NCI-H2227 (cell line): ENCODE measurements at regions not wholly inside any gene's neighbourhood (a gene's known extent, or its start where the extent isn't known, plus 50 kb on each side); places are given as distances from the start of the nearest gene placed in this dataset.

Experiments used
- DNase-seq: peaks from one replicate; lab custom pipeline; 2025; ENCODE audit not compliant: unreplicated experiment; lab: John Stamatoyannopoulos, UW

DNA sequence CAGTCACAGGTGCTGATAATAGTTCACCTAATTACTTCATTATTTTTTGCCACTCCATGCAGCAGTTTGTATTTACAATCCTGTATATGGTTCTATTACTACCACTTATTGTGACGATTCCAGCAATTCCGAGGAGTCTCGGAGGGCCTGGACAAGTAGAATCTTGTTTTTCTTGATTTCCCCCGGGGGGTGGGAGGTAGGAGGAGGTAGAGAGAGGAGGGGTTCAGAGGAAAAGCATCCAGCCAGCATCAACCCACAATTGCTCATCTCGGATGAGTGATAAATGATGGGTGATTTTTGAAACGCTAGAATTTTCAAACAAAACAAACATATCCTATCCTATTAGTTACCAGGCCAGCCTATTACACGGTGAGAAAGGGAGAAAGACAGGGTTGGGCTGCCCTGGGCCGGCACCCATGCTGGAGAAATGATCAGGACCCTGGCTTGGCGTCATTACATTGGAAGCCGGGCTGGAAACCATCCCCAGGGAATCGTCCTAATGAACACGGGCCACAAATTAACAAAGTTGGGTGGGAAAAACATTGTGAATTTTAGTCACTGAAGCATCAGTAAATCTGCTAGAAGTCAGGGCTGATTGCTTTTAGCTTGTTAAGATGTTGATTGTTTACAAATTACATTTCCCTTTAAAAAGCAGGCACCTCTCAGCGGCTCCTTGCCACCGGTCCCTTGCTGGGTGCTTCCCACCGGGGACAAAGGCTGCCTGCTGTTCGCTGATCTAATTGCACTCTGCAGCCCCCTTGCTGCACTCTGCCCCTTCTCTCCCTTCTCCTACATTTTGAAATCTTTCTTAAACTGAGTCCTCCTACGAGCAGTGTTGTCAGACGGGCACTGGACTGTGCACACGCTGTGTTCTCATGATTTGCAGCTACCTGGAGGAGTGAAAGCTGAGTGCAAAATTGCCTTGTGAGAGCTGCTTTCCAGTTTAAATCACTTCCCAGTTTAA lies 95.5 kb downstream of the FAM204A start:
- no peak for DNase-seq

DNA sequence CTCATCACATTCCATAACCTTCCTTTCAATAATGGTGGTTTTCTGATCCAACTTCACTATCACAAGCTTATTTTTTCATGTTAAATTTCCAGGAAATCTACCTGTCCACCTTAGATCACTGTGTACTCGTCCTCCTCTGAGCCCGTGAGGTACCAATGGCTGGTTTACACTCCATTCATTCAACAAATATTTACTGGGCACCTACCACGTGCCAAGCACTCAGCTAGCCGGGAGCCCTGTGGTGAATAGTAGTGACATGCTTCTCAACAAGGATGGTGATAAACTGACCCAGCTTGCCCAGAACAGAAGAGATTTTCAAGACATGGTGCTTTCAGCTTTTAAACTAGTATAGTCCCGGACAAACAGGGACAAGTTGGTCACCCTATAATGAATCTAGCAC lies 98.2 kb downstream of the FAM204A start:
- DNase-seq, result no peak

DNA sequence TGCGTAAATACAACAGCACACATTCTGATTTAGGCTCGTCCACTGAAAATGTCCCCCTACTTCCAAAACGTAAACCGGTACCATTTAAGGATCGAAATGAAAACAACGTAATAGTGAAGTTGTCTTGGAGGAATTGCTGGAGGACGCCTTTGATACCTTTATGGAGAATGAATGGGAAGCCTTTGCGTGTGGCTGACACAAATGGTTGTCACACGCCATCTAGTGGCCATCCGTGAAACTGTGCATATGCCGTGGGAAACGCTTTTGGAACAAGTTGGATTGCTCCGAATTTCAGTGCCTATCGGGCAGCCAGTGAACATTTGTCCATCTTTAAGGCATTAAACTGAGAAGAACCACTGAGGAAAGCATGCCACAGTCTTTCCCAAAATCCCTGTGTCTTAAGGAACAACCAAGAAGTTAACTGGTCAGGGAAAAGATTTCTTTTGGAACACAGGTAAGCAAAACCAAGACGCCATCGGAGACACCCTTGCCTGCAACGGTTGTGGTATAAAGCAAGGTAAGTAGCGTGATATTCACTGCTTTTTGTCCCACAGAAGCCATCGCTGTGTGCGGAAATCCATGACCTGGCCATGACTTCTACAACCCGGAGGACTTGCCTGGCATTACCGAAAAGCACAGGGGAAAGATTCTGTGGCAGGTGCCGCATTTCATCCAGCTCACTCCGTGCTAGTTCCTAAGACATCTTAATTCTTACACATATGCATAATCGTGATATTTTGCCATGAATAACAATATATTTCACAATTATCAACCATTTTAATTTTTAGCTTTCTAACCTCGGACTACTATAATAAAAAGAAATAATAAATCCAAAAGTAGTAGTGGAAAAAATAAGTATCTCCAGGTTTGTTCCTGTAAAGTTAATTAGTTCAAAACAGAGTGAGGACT lies 100.6 kb downstream of the FAM204A start:
- peak; percentile 83 for DNase-seq

DNA sequence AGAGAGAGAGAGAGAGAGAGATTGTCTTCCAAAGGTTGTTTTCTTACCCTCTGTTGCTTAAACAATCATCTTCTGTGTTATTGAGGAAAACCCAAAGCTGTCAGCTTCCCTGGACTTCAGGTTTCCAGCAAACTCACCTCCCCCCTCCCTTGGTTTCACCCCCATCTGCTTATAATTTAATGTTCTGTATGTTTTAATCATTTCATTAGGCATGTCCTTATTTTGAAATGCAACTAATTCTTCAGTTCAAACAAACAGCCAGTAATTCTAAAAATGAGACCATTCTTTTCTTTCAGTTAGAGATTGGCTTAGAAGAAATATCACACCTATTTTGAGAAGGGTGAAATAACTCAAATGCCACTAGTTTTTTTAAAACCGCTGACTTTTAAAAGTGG lies 102.9 kb downstream of the FAM204A start:
- DNase-seq, result no peak

DNA sequence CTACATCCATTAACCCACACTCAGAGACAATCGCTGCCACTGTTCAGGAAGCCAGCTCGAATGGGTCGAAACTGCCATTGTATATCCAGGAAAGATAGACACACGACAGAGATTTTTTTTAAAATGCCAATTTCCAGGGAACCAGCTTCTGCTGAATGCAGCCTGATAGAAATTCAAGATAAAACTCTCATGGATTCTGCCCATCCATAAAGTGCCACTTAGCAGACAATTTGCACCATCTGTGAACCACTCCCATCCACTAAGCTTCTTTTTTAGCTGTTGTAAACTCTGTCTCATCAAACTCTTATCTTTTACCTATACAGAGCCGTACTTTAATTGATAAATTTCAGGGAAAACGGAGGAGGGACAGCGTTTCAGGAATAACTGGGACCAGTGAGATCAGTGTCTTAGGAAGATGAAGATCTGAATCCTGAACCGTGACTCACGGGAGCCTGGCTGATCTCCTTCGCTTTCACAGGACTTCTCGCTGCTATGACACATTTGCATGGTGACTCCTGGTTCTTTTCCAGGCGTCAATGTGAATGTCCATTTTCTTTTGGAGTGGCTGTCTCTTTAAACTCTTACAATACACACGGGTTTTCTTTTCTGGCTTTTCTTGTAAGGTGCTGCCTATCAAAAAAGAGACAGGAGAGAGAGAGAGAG lies 103.4 kb downstream of the FAM204A start:
- no peak for DNase-seq

DNA sequence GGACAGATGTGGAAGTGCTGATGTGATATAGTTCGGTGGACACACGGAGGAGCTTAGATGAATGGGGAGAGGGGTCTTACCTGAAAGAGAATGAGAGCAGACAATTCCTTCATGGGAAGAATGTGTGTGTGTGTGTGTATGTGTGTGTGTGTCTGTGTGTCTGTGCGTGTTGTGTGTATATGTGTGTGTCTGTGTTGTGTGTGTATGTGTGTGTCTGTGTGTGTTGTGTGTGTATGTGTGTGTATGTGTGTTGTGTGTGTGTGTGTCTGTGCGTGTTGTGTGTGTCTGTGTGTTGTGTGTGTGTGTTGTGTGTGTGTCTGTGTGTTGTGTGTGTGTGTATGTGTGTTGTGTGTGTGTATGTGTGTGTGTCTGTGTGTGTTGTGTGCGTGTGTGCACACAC lies 104.2 kb downstream of the FAM204A start:
- DNase-seq, result no peak

DNA sequence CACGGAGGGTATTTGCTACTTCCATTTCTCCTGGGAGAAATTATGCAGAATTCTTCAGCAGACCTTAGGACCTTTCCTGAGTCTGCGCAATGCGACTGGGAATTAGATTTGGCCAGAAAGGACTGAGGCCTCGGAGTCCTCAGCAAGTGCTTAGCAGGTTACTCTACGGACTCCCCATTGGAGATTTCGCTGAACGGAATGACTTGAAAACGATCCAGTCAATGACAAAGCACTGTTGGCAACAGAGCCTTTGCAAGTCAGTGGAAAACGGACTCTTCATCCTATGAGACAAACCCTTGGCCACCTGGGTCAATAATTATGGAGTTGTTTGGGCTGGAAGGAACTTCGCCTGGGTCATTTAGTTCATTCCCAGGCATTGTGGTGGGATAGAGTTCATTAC lies 107.4 kb downstream of the FAM204A start:
- no peak for DNase-seq

DNA sequence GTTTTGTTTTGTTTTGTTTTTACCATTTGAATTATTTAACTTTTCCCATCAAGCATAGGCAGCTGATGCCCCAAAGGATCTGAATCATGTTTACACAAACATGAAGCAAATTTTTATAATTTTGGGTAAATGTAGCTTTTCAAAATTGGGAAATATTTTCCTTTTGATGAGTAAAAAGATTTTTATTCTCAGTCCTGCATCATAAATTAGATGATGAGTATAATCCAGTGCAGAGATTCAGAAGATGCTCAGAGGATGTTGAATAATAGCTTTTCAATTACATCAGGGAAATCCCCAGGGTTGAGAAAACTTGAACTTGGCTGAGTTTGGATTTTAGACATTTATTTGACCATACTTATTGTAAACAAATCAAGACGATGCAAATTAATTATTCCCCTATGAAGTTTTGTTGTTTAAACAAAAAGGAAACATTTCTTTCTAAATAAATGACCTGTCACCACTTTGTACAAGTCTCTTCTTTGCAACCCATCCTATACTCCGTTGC lies 121.7 kb downstream of the FAM204A start:
- DNase-seq, result no peak

DNA sequence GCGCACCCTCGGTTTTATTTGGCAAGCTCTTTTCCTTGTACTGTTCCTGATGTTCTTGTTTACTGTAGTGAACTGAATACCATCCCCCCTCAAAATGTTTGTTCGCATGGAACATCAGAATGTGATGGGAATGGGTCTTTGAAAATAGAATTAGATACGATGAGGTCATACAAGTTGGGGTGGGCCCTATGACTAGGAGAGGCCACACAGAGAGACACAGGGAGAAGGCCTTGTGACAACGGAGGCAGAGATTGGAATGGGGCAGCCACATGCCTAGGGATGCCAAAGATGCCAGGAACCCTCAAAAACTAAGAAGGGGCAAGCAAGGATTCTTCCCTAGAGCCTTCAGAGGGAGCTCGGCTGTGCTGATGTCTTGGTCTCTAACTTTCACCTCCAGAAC lies 123.6 kb downstream of the FAM204A start:
- no peak for DNase-seq

DNA sequence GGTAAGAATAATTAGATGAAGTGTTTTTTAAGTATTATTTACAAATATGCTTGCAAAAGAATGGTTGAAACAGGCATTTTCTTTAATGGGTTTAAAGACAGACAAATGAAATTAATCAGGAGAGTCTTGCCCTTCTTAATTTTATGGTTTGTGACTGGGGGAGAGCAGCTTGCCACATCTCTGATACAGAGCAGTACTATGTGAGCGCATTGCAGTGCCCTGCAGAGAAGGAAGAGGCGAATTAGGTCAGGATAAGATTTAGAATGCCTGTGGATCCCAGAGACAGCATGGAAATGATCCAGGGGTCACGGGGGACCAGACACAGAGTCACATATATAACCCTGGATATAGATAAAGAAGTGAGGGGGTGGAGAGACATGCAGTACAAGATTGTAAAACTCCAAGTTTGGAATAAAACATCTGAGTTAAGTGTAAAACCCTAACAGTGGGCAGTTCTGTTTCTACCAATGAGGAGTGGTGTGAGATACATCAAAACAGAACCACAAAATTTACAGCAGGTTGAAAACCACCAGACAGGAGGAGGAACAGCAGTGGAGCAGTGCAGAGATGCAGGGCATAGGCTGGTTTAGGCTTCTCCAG lies 125.5 kb downstream of the FAM204A start:
- DNase-seq, result no peak

DNA sequence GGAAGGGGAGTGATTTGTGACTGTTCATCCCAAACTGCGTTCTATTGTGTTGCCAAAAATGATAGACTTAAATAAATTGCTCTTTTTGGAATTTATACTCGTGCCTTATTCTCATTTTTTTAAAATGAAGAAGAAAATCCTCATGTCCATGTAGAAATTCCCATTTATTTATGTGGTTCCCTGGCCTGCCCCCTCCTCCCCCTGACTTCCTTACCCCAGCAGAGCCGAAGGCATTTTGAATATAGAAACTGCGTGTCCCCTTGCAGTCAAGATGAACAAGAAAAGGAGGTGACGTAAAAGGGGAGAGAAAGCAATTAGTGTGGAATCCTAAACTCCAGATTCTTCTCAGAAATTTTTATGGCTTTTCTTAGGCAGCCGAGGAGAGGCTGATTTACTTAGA lies 126.1 kb downstream of the FAM204A start:
- no peak for DNase-seq

DNA sequence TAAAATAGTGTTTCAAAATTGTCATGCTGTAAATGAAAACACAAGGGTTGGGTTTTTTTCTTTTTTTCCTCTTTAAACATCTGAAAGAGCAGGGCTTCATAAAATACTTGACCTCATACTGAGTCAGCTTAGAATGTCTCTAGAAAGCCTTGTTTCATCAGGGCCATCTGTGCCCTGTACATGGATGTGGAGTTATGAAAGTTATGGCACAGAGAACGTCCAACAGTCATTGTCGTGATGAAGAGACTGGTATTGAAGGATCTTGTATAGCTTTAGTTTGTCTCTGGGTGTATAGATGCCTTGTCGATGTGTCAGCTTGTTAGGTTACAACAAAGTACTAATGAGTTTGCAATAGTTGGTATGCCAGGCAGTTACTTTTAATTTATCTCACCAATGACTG lies 127.3 kb downstream of the FAM204A start:
- DNase-seq, result no peak

DNA sequence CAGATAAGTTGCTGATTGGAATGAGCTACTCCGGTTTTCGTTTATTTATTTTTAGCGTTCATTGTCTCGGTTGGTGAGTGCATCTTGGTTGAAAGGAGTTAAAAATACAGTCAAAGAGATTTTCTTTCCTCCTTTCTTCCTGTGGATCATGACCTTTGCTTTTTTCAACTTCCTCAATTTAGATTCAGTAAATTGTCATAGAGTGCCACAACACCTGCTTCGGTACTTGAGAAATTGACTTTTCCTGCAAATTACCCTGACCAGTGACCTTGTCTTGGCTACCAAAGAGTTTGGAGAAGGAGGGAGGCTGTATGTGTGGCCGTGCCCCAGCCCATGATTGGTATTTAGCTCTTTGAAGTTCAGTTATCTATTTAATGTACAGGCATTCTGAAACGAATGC lies 128.7 kb downstream of the FAM204A start:
- no peak for DNase-seq

DNA sequence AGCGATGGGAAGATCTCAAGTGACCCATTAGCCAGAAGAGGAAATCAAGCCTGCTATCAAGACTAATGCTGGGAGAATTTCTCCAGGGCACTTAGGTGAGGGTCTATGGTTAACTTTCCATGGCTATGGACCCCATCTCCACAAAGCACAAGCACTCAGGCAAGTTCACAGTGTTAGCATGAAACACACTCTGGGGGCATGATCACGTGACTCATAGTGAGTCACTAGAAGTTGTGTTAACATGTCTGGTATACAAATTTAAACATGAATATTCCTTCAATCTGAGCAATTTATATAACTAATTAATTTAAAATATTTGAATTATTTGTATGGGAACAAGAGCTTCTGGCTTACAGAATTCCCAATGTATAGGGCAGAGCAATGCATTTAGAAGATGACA lies 131.8 kb downstream of the FAM204A start:
- no peak for DNase-seq

DNA sequence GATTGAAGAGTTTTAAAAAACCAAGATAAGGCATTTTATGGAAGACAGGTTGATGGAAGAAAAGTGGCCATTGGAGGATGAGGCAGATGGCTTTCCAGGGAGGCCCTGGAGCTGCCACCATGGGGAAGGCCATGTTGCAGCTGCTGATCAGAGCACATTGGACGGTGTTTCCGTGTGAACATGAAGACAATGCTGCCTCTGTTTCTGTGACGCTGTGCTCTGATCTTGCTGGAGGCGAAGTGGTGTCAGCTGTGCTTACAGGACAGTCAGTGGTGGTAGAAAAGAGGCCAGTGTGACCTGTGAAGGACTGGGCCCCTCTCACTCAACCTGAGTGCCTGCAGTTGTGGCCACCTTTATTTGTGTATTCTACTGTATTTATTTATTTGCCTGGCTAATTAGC lies 132.9 kb downstream of the FAM204A start:
- no peak for DNase-seq

DNA sequence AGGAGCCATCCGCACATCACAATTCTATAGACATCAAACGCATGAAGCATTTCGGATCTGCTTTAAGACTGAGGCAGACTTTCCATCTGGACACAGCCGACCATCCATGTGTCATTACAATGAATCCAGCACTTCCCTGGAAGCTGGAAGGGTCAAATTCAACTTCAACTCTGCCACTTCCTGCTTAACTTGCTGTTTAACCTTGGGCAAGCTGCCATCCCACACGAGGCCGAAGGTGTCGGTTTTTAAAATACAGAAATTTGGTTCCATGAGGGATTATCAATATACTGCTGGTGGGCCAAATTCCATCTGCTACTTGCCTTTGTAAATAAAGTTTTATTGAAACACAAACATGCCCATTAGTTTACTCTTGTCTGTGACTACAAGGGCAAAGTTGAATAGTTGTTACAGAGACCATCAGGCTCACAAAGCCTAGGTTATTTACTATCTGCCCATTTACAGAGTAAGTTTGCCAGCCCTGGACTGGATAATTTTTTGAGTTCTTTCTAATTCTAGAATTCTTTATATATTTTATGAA lies 134.6 kb downstream of the FAM204A start:
- no peak for DNase-seq

DNA sequence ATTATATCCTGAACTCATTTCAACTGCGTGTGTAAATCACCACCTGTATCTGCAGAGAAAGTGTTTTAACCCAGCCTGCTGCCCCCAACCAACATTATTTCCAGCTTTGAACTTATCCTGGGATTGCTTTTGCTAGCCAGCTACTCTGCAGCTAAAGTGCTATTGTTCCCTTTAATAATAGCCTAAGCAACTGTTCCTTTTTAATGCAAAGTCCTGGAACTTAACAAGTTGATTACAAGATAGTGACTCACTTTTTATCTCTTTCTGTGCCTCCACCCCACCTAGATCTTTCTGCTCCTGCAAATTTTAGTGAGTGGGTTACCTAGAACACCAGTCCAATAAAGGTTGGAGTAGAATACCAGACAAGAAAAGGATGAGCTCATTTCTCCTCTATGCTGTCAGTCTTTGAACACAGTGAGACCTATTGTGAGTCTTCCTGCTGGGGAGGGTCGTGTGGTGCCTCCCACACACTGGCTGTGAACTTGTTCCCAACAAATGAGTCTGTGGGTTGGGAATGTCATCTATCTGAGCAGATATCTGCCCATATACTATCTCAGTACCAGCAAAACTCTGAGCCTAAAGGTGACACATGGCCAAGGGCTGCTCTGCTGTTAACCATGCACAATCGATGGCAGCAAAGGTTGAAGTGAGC lies 137.7 kb downstream of the FAM204A start:
- no peak for DNase-seq

DNA sequence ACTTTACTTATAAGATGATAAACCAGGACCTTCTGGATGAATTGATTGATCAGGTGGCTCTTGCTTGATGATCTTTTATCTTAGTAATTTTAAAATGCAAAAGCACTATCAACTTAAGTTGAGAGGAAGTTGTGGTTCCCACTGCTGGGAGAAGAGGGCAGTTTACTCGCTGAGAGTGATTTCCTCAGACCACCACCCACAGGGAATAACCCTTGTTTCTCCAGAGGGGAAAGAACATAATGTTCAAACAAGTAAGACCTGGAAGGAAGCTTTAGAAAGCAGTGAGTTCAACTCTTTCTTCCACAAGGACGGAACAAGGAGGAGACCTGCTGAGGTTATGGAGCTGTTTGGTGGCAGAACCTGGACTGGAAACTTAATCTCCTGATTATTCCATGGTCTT lies 138.7 kb downstream of the FAM204A start:
- DNase-seq, result no peak

DNA sequence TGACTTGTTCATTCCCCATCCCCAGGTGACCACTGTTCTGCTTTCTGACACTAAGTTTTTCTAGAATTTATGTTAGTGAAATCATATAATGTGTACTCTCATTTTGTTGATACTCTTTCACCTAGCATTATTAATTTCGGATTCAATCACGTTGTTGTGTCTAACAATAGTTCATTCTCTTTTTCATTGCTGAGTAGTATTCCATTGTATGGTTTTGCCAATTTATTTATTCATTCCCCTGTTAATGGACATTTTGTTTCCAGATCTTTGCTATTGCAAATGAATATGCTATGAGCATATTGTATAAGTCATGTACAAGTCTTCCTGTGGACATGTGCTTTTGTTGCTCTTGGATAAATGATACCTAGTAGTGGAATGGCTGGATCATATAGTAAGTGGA lies 146.4 kb downstream of the FAM204A start:
- no peak for DNase-seq

DNA sequence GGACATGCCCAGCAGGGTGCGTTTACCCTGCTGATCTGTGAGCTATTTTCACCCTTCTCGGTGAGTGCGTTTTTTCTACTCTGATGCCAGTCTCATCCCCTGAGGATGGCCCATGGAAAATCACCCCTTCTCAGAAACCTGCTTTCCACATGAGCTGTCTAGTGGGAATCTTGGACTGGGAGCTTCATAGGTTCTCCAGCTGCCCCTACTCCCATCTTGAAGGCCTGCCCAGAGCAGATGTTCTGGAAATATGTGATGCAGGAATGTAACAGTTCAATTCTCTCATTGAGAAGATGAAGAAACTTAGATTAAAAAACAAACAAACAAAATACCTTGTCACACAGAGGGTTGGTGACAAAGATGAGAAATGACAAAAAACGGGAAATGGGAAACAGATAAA lies 146.9 kb upstream of the RAB11FIP2 start:
- no peak for DNase-seq
